SH-SY5Y (cell line): ENCODE measurements at regions not wholly inside any gene's neighbourhood (a gene's known extent, or its start where the extent isn't known, plus 50 kb on each side); places are given as distances from the start of the nearest gene placed in this dataset.

ENCODE experiments used
- GATA2 ChIP-seq: IDR thresholded peaks from 2 replicates; pipeline ENCODE4 v1.6.1; 2011; ENCODE audit warnings: mild to moderate bottlenecking, low read depth, low read length
- GATA3 ChIP-seq: IDR thresholded peaks from 2 replicates; pipeline ENCODE4 v1.6.1; 2011; ENCODE audit warnings: low read depth, mild to moderate bottlenecking, low read length, moderate library complexity

DNA sequence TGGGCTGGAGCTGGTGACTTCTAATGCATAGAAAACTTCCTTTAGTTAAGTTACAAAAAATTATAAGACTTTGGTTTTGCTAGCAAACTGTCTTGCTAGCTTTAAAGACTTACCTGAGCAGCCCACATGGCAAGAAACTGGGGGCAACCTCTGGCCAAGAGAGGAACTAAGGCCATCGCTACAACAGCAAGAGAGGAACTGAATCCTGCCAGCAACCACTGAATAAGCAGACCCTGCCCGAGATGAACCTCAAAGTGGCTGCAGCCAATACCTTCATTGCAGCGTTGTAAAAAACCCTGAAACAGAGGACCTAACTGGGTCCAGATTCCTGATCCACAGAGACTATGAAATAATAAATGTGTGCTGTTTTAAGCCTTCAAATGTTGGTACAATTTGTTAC lies 54.6 kb upstream of the STARD3NL start:
- TF ChIP-seq GATA2 (no peak), GATA3 (no peak)

DNA sequence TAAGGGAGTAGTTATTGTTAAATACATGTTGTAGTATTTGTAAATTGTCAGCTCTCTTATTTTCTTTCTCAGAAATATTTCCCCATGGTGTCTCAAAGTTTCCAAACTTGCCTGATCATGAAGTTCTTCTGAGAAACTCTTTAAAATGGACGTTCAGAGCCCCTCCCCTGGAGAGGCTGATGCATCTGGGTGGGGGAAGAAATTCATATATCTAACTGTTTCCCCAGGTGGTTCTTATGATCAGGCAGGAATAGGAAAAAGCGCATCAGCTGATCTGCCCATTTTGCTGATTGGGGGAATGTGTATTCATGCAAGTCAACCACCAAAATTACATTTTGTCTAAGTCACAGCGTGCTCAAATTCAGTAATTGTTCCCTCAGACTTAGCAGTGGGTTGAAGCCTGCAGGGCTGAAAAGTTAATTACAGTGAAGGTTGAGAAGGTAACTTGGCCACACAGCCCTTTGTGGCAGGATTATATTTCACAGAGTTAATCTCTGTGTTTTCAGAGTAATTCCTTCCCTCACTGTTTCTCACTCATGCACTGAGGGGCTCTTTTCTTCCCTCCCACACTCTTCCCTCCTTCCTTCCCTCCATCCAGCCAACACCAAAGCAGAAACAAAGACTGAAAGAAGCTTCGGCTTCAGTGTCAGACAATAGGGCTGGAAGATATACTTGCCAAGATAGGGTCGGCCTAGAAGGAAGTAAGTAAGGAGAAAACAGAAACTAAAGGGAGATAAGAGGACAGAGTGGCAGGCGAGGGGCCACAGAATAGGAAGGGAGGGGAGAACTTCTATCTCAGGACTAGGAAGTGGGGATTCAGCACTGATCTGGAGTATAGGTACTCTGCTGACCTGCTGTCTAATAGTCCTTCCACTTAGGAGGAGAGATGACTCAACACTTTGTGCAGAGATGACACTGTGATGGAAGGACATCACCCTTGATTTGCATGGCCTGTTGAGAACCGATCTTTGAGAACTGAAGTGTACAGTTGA lies 50.5 kb upstream of the STARD3NL start:
- TF ChIP-seq GATA3 (no peak), GATA2 (no peak)
